ENCODE measurements at regions not wholly inside any gene's neighbourhood (a gene's known extent, or its start where the extent isn't known, plus 50 kb on each side); places are given as distances from the start of the nearest gene placed in this dataset.

GRCh38 chr15:97858296-97858695 lies 102.2 kb upstream of the ARRDC4 start:
- intact Hi-C loops (cut with DNase I) = no loop called here
- H3K4me1 ChIP-seq (replicated peaks in 1 of 2) = no peaks in the 10 kb centered on the region
- TF ChIP-seq CTCF (IDR thresholded peaks at IDR 0.05) (no peak), POLR2A (IDR thresholded peaks at IDR 0.05) (no peak)
- WGBS, 4 donors = 83 to 93% (median 85%) methylated on average over 2 of the region's 2 CpGs
- H3K27ac ChIP-seq = no peak overlapping the region
- no peaks in the 10 kb centered on the region for H3K27me3 ChIP-seq
- H3K9me3 ChIP-seq (replicated peaks in 1 of 3) = no peaks in the 10 kb centered on the region
- H3K36me3 ChIP-seq (replicated peaks in 1 of 2) = no peaks in the 10 kb centered on the region
- no peak for DNase-seq
- no peak overlapping the region for H3K4me3 ChIP-seq

- Histone ChIP-seq H3K27me3 (no peaks in the 10 kb centered on the region), H3K4me1 (replicated peaks in 1 of 2) (no peaks in the 10 kb centered on the region), H3K4me3 (no peak overlapping the region), H3K9me3 (replicated peaks in 1 of 3) (no peaks in the 10 kb centered on the region), H3K27ac (no peak overlapping the region), H3K36me3 (replicated peaks in 1 of 2) (no peaks in the 10 kb centered on the region)
- 48 to 58% (median 51%) methylated on average over 2 of the region's 2 CpGs for WGBS, 4 donors
- intact Hi-C loops (cut with DNase I) = no loop called here
- TF ChIP-seq POLR2A (IDR thresholded peaks at IDR 0.05) (no peak), CTCF (IDR thresholded peaks at IDR 0.05) (no peak)
- no peak for DNase-seq
Observed at GRCh38 chr15:97861529-97862260, 98.8 kb upstream of the ARRDC4 start.

GRCh38 chr15:97866959-97867358 lies 93.5 kb upstream of the ARRDC4 start:
- H3K36me3 ChIP-seq (replicated peaks in 1 of 2) = no peaks in the 10 kb centered on the region
- 83 to 92% (median 87%) methylated on average over 1 to 9 of the region's 9 CpGs for WGBS, 4 donors
- no peak for DNase-seq
- intact Hi-C loops (cut with DNase I) = no loop called here
- H3K27me3 ChIP-seq = no peaks in the 10 kb centered on the region
- H3K9me3 ChIP-seq (replicated peaks in 1 of 3) = no peaks in the 10 kb centered on the region
- H3K4me1 ChIP-seq (replicated peaks in 1 of 2) = no peaks in the 10 kb centered on the region
- H3K4me3 ChIP-seq = no peak overlapping the region
- no peak overlapping the region for H3K27ac ChIP-seq
- TF ChIP-seq POLR2A (IDR thresholded peaks at IDR 0.05) (no peak), CTCF (IDR thresholded peaks at IDR 0.05) (no peak)

- TF ChIP-seq CTCF (IDR thresholded peaks at IDR 0.05) = no peak
- TF ChIP-seq POLR2A (IDR thresholded peaks at IDR 0.05) = no peak
- H3K27me3 ChIP-seq = no peaks in the 10 kb centered on the region
- 41 to 62% (median 52%) methylated on average over 4 of the region's 4 CpGs for WGBS, 4 donors
- no peak overlapping the region for H3K4me3 ChIP-seq
- H3K36me3 ChIP-seq (replicated peaks in 1 of 2) = no peaks in the 10 kb centered on the region
- no peaks in the 10 kb centered on the region for H3K4me1 ChIP-seq (replicated peaks in 1 of 2)
- no peaks in the 10 kb centered on the region for H3K9me3 ChIP-seq (replicated peaks in 1 of 3)
- no peak for DNase-seq
- intact Hi-C loops (cut with DNase I) = no loop called here
- H3K27ac ChIP-seq = no peak overlapping the region
Observed at GRCh38 chr15:97867870-97868269, 92.6 kb upstream of the ARRDC4 start.
